ENCODE measurements at regions not wholly inside any gene's neighbourhood (a gene's known extent, or its start where the extent isn't known, plus 50 kb on each side); places are given as distances from the start of the nearest gene placed in this dataset.

- peaks cover 2% of the 10 kb centered on the region for H3K9me3 Mint-ChIP-seq
- H3K4me1 Mint-ChIP-seq, result peaks cover 23% of the 10 kb centered on the region
Observed at GRCh38 chr2:177331466-177331997, 61.0 kb upstream of the AGPS start.

GRCh38 chr2:177332026-177332991 is 60.3 kb upstream of the AGPS start:
- Mint-ChIP-seq H3K4me3 (no peak overlapping the region), H3K9me3 (peaks cover 2% of the 10 kb centered on the region), H3K4me1 (peaks cover 23% of the 10 kb centered on the region), H3K27ac (no peak overlapping the region), H3K27me3 (no peaks in the 10 kb centered on the region), H3K36me3 (peaks cover 6% of the 10 kb centered on the region)
- CTCF ChIA-PET, result interaction anchor here (0.9 to 6.5 kb wide), 19 partner anchors 17 to 431 kb away, joined by 3 to 126 read pairs (median 5); partner anchors contain the start of gene NFE2L2
- peak; percentile 56 for DNase-seq

More at GRCh38 chr2:177331466-177331997, 61.0 kb upstream of the AGPS start:
- DNase-seq, result no peak
- CTCF ChIA-PET, result interaction anchor here (1.6 to 6.3 kb wide), 3 partner anchors 68 to 167 kb away, joined by 4 to 46 read pairs (median 9); no protein-coding TSS in a partner anchor
- no peaks in the 10 kb centered on the region for H3K27me3 Mint-ChIP-seq
- no peak overlapping the region for H3K27ac Mint-ChIP-seq
- H3K4me3 Mint-ChIP-seq, result no peak overlapping the region
- H3K36me3 Mint-ChIP-seq, result peaks cover 6% of the 10 kb centered on the region

GRCh38 chr2:177332992-177333388 is 59.6 kb upstream of the AGPS start:
- no peak overlapping the region for H3K27ac Mint-ChIP-seq
- peaks cover 23% of the 10 kb centered on the region for H3K4me1 Mint-ChIP-seq
- H3K4me3 Mint-ChIP-seq, result no peak overlapping the region
- no peak for DNase-seq
- H3K9me3 Mint-ChIP-seq, result peaks cover 2% of the 10 kb centered on the region
- CTCF ChIA-PET, result interaction anchor here (0.8 to 6.5 kb wide), 19 partner anchors 17 to 430 kb away, joined by 3 to 126 read pairs (median 4); partner anchors contain the start of gene NFE2L2
- H3K36me3 Mint-ChIP-seq, result peaks cover 6% of the 10 kb centered on the region
- H3K27me3 Mint-ChIP-seq, result no peaks in the 10 kb centered on the region

GRCh38 chr2:177334940-177335543 is 57.5 kb upstream of the AGPS start:
- Mint-ChIP-seq H3K9me3 (no peaks in the 10 kb centered on the region), H3K27ac (no peak overlapping the region), H3K4me1 (peaks cover 13% of the 10 kb centered on the region), H3K36me3 (peaks cover 3% of the 10 kb centered on the region), H3K27me3 (no peaks in the 10 kb centered on the region), H3K4me3 (no peak overlapping the region)
- DNase-seq, result peak; percentile 32
- CTCF ChIA-PET, result interaction anchor here (0.7 to 6.5 kb wide), 36 partner anchors 9 to 435 kb away, joined by 3 to 126 read pairs (median 5); partner anchors contain the start of genes AGPS and NFE2L2

- Mint-ChIP-seq H3K9me3 (no peaks in the 10 kb centered on the region), H3K36me3 (peaks cover 3% of the 10 kb centered on the region), H3K4me3 (no peak overlapping the region), H3K27ac (no peak overlapping the region), H3K4me1 (peaks cover 12% of the 10 kb centered on the region), H3K27me3 (no peaks in the 10 kb centered on the region)
- CTCF ChIA-PET, result interaction anchor here (0.8 to 6.5 kb wide), 26 partner anchors 44 to 434 kb away, joined by 3 to 126 read pairs (median 6); partner anchors contain the start of genes AGPS and NFE2L2
- DNase-seq, result no peak
Observed at GRCh38 chr2:177335917-177336450, 56.6 kb upstream of the AGPS start.

- Mint-ChIP-seq H3K9me3 (no peaks in the 10 kb centered on the region), H3K36me3 (no peaks in the 10 kb centered on the region), H3K27me3 (no peaks in the 10 kb centered on the region), H3K4me1 (no peaks in the 10 kb centered on the region), H3K4me3 (no peak overlapping the region), H3K27ac (no peak overlapping the region)
- DNase-seq, result no peak
- CTCF ChIA-PET, result interaction anchor here (0.9 to 6.5 kb wide), 3 partner anchors 76 to 386 kb away, joined by 3 to 91 read pairs (median 4); no protein-coding TSS in a partner anchor
Observed at GRCh38 chr2:177338177-177338721, 54.3 kb upstream of the AGPS start.

- Mint-ChIP-seq H3K27ac (no peak overlapping the region), H3K9me3 (no peaks in the 10 kb centered on the region), H3K4me1 (no peaks in the 10 kb centered on the region), H3K27me3 (no peaks in the 10 kb centered on the region), H3K4me3 (no peak overlapping the region), H3K36me3 (no peaks in the 10 kb centered on the region)
- CTCF ChIA-PET, result interaction anchor here (1.2 kb wide), 1 partner anchor 76 kb away, joined by 5 read pairs; no protein-coding TSS in a partner anchor
- no peak for DNase-seq
Observed at GRCh38 chr2:177340158-177340557, 52.4 kb upstream of the AGPS start.

- DNase-seq, result no peak
- CTCF ChIA-PET, result no interaction called here
- Mint-ChIP-seq H3K36me3 (no peaks in the 10 kb centered on the region), H3K27me3 (no peaks in the 10 kb centered on the region), H3K4me3 (no peak overlapping the region), H3K27ac (no peak overlapping the region), H3K4me1 (no peaks in the 10 kb centered on the region), H3K9me3 (no peaks in the 10 kb centered on the region)
Observed at GRCh38 chr2:177342736-177343135, 49.8 kb upstream of the AGPS start.
